Peyer's patch (tissue), 4 donors: ENCODE measurements at regions not wholly inside any gene's neighbourhood (a gene's known extent, or its start where the extent isn't known, plus 50 kb on each side); places are given as distances from the start of the nearest gene placed in this dataset.

Experiments
- POLR2A ChIP-seq, 2 donors: fragments of 450-650 bp; IDR thresholded peaks; one replicate each; pipeline ENCODE4 v1.5.1; 2017; ENCODE audit warnings: antibody characterized with exemption in 2 of 2, mild to moderate bottlenecking in 2 of 2, moderate library complexity in 2 of 2
- TF ChIP-seq, protein P1 (sequence below), 6 experiments: fragments of 450-650 bp in 4 of 6; fragments of 200-600 bp in 2 of 6; sonication (generic) in 1 of 6; IDR thresholded peaks; one replicate each; pipeline ENCODE4 v1.5.1; 2017 to 2019; ENCODE audit warnings: antibody characterized with exemption in 6 of 6, mild to moderate bottlenecking in 3 of 6, moderate library complexity in 1 of 6

DNA sequence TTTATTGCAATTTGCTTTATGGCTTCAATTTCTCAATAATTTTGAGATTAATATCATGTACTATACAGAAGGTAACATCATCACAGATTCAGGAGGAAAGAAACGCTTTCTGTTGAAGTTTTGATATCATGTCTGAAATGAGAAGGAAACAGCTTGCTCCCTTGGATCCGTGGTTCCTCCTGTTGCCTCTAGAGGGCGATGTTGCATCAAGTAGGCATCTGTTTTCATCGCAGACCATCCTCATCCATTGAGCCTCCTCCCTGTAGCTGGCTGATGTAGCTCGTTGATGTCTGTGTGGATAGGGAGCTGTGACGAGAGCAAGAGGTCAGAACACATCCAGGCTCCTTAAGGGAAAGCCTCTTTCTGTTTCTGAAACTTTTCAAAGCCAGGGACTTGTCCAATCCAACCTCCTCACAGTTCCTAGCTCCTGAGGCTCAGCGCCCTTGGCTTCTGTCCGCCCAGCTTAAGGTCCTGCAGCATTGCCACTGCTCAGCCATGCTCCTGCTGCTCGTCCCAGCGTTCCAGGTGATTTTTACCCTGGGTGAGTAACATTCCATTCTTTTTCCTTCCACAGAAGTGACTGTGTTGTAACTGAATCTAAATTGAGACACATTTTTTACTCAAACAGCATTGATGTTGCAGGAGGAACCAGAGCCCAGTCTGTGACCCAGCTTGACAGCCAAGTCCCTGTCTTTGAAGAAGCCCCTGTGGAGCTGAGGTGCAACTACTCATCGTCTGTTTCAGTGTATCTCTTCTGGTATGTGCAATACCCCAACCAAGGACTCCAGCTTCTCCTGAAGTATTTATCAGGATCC is 304.8 kb upstream of the OR4E1 start:
- TF ChIP-seq, protein P1, sequence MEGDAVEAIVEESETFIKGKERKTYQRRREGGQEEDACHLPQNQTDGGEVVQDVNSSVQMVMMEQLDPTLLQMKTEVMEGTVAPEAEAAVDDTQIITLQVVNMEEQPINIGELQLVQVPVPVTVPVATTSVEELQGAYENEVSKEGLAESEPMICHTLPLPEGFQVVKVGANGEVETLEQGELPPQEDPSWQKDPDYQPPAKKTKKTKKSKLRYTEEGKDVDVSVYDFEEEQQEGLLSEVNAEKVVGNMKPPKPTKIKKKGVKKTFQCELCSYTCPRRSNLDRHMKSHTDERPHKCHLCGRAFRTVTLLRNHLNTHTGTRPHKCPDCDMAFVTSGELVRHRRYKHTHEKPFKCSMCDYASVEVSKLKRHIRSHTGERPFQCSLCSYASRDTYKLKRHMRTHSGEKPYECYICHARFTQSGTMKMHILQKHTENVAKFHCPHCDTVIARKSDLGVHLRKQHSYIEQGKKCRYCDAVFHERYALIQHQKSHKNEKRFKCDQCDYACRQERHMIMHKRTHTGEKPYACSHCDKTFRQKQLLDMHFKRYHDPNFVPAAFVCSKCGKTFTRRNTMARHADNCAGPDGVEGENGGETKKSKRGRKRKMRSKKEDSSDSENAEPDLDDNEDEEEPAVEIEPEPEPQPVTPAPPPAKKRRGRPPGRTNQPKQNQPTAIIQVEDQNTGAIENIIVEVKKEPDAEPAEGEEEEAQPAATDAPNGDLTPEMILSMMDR (IDR thresholded peaks at IDR 0.05): peak; percentile 15 to 60 (median 40)
- no peak for TF ChIP-seq POLR2A (IDR thresholded peaks at IDR 0.05)
